WTC11 (cell line): ENCODE measurements at regions not wholly inside any gene's neighbourhood (a gene's known extent, or its start where the extent isn't known, plus 50 kb on each side); places are given as distances from the start of the nearest gene placed in this dataset.

Source experiments
- ATAC-seq: fragments of 200-7000 bp; cut with Tn5 transposase; 2 replicates; pipeline ENCODE4 v1.10.0; 2021; ENCODE audit warnings: mild to moderate bottlenecking, moderate library complexity
- CTCF ChIA-PET: fragments of 300-600 bp; sonication (Branson Sonifier 250); formaldehyde crosslinking; loops from one replicate; lab custom pipeline; 2021; ENCODE audit warnings: antibody characterized with exemption; lab: Charles Lee
- POLR2A ChIA-PET: fragments of 350-600 bp; sonication (Branson Sonifier 250); formaldehyde crosslinking; loops from one replicate; lab custom pipeline; 2021; ENCODE audit warnings: antibody characterized with exemption; lab: Charles Lee
- DNase-seq: peaks from one replicate; pipeline ENCODE4 v3.0.0; 2021; ENCODE audit warnings: low spot score
- H3K27ac Mint-ChIP-seq: 2 replicates; pipeline ENCODE4 v1.8.0; 2021; ENCODE audit warnings: mixed read lengths
- H3K27me3 Mint-ChIP-seq: 2 replicates; pipeline ENCODE4 v1.8.0; 2021; ENCODE audit warnings: low read depth, mild to moderate bottlenecking, moderate library complexity, mixed read lengths
- H3K36me3 Mint-ChIP-seq: 2 replicates; pipeline ENCODE4 v1.8.0; 2021; ENCODE audit warnings: mixed read lengths
- H3K4me1 Mint-ChIP-seq: 2 replicates; pipeline ENCODE4 v1.8.0; 2022; ENCODE audit warnings: mixed read lengths
- H3K4me3 Mint-ChIP-seq: 2 replicates; pipeline ENCODE4 v1.8.0; 2021; ENCODE audit warnings: mild to moderate bottlenecking, moderate library complexity, mixed read lengths
- H3K9me3 Mint-ChIP-seq: 2 replicates; pipeline ENCODE4 v1.8.0; 2021; ENCODE audit warnings: mixed read lengths
- CTCF ChIP-seq: fragments of 200-600 bp; IDR thresholded peaks from 2 replicates; pipeline ENCODE4 v1.8.0; 2022; ENCODE audit warnings: antibody characterized with exemption
- E2F1 ChIP-seq: sonication (generic); formaldehyde crosslinking; IDR thresholded peaks from 2 replicates; pipeline ENCODE4 v1.8.0; 2022; ENCODE audit warnings: mild to moderate bottlenecking, missing genetic modification reagents
- E2F5 ChIP-seq: sonication (generic); formaldehyde crosslinking; IDR thresholded peaks from 2 replicates; pipeline ENCODE4 v1.8.1; 2022; ENCODE audit warnings: mild to moderate bottlenecking, moderate library complexity, missing genetic modification reagents
- GABPB1 ChIP-seq: sonication (generic); formaldehyde crosslinking; IDR thresholded peaks from 2 replicates; pipeline ENCODE4 v1.8.1; 2023; ENCODE audit warnings: mild to moderate bottlenecking, missing genetic modification reagents
- HMGA2 ChIP-seq: fragments of 250-450 bp; sonication (Bioruptor Pico); IDR thresholded peaks from 2 replicates; pipeline ENCODE4 v1.4.0; 2021; ENCODE audit warnings: mild to moderate bottlenecking, moderate library complexity
- HMGXB4 ChIP-seq: sonication (generic); formaldehyde crosslinking; IDR thresholded peaks from 2 replicates; pipeline ENCODE4 v1.8.1; 2023; ENCODE audit warnings: mild to moderate bottlenecking, moderate library complexity, missing genetic modification reagents
- NFATC4 ChIP-seq: fragments of 250-450 bp; sonication (Bioruptor Pico); IDR thresholded peaks from 2 replicates; pipeline ENCODE4 v1.9.0; 2021; ENCODE audit warnings: mild to moderate bottlenecking
- OVOL2 ChIP-seq: fragments of 250-450 bp; sonication (Bioruptor Pico); IDR thresholded peaks from 2 replicates; pipeline ENCODE4 v1.9.0; 2021; ENCODE audit warnings: mild to moderate bottlenecking, borderline replicate concordance
- PRDM15 ChIP-seq: sonication (generic); formaldehyde crosslinking; IDR thresholded peaks from 2 replicates; pipeline ENCODE4 v1.8.0; 2022; ENCODE audit warnings: missing genetic modification reagents
- PREB ChIP-seq: sonication (generic); formaldehyde crosslinking; IDR thresholded peaks from 2 replicates; pipeline ENCODE4 v1.8.1; 2022; ENCODE audit warnings: mild to moderate bottlenecking, missing genetic modification reagents, moderate library complexity, borderline replicate concordance
- RELA ChIP-seq: sonication (generic); formaldehyde crosslinking; IDR thresholded peaks from 2 replicates; pipeline ENCODE4 v1.8.1; 2022; ENCODE audit warnings: missing genetic modification reagents, mild to moderate bottlenecking, borderline replicate concordance
- SP1 ChIP-seq: sonication (generic); formaldehyde crosslinking; conservative IDR thresholded peaks from 2 replicates; pipeline ENCODE4 v1.8.1; 2022; ENCODE audit warnings: missing genetic modification reagents
- ZNF281 ChIP-seq: sonication (generic); formaldehyde crosslinking; IDR thresholded peaks from 2 replicates; pipeline ENCODE4 v1.8.0; 2023; ENCODE audit warnings: mild to moderate bottlenecking, missing genetic modification reagents

- no peak for TF ChIP-seq PRDM15
These were observed 171.2 kb upstream of the SLC14A2 start (continued) for GRCh38 chr18:45444040-45444439.

- H3K27ac Mint-ChIP-seq, result no peak overlapping the region
These were observed 167.7 kb upstream of the SLC14A2 start for GRCh38 chr18:45447355-45448265.

GRCh38 chr18:45448871-45449270, 166.4 kb upstream of the SLC14A2 start:
- no peak for TF ChIP-seq SP1
- no peak for TF ChIP-seq RELA
- no peak for TF ChIP-seq HMGXB4 (CRISPR knock-in tag)
- H3K27me3 Mint-ChIP-seq, result no peaks in the 10 kb centered on the region
- no peaks in the 10 kb centered on the region for H3K9me3 Mint-ChIP-seq
- no peak for DNase-seq
- H3K27ac Mint-ChIP-seq, result no peak overlapping the region
- no peaks in the 10 kb centered on the region for H3K36me3 Mint-ChIP-seq
- CTCF ChIA-PET, result no interaction called here
- POLR2A ChIA-PET, result no interaction called here
- H3K4me3 Mint-ChIP-seq, result no peak overlapping the region
- no peak for ATAC-seq
- H3K4me1 Mint-ChIP-seq, result peaks cover 3% of the 10 kb centered on the region; the same call in 1 of the 2 replicates

More at GRCh38 chr18:45447355-45448265, 167.7 kb upstream of the SLC14A2 start:
- no peak for TF ChIP-seq E2F1
- TF ChIP-seq ZNF281 (CRISPR knock-in tag), result no peak
- TF ChIP-seq, all 79 proteins: peak for 0
- Mint-ChIP-seq H3K27me3 (no peaks in the 10 kb centered on the region), H3K4me1 (peaks cover 3% of the 10 kb centered on the region; the same call in 1 of the 2 replicates), H3K9me3 (no peaks in the 10 kb centered on the region), H3K36me3 (no peaks in the 10 kb centered on the region), H3K4me3 (no peak overlapping the region)
- ChIA-PET POLR2A (no interaction called here), CTCF (no interaction called here)
- DNase-seq (no peak), ATAC-seq (no peak)

- Mint-ChIP-seq H3K27ac (no peak overlapping the region), H3K27me3 (no peaks in the 10 kb centered on the region), H3K4me3 (no peak overlapping the region), H3K4me1 (peaks cover 6% of the 10 kb centered on the region; the same call in 1 of the 2 replicates), H3K9me3 (peaks cover under 1% of the 10 kb centered on the region; the same call in 1 of the 2 replicates), H3K36me3 (no peaks in the 10 kb centered on the region)
- DNase-seq, result no peak
- CTCF ChIA-PET, result no interaction called here
- no peak for ATAC-seq
- POLR2A ChIA-PET, result no interaction called here
- TF ChIP-seq PREB (CRISPR knock-in tag) (no peak), GABPB1 (CRISPR knock-in tag) (no peak), CTCF (no peak), OVOL2 (no peak), HMGA2 (CRISPR knock-in tag) (no peak), NFATC4 (no peak), E2F5 (CRISPR knock-in tag) (no peak)
These were observed 165.7 kb upstream of the SLC14A2 start for GRCh38 chr18:45449418-45450227.
